ENCODE measurements at regions not wholly inside any gene's neighbourhood (a gene's known extent, or its start where the extent isn't known, plus 50 kb on each side); places are given as distances from the start of the nearest gene placed in this dataset.

DNA sequence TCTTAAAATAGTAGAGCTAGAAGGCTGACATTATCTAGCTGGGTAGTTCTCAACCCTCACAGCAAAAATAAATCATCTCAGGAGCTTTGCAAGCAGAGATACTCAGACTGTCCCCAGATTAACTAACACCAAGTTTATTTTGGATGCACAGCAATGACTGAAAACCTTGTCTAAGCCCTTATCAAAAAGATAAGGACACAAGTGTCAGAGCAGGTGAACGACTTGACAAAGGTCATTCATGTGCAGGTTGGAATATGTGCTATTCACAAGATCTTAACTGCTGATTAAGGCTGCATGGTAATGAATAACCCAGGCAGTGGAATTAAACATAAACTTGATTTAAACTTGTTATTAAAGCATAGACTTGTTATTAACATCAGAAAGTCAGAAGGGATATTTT lies 246.6 kb downstream of the BTG1 start:
- TF ChIP-seq, protein P1, sequence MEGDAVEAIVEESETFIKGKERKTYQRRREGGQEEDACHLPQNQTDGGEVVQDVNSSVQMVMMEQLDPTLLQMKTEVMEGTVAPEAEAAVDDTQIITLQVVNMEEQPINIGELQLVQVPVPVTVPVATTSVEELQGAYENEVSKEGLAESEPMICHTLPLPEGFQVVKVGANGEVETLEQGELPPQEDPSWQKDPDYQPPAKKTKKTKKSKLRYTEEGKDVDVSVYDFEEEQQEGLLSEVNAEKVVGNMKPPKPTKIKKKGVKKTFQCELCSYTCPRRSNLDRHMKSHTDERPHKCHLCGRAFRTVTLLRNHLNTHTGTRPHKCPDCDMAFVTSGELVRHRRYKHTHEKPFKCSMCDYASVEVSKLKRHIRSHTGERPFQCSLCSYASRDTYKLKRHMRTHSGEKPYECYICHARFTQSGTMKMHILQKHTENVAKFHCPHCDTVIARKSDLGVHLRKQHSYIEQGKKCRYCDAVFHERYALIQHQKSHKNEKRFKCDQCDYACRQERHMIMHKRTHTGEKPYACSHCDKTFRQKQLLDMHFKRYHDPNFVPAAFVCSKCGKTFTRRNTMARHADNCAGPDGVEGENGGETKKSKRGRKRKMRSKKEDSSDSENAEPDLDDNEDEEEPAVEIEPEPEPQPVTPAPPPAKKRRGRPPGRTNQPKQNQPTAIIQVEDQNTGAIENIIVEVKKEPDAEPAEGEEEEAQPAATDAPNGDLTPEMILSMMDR (IDR thresholded peaks at IDR 0.05): no peak
- Mint-ChIP-seq H3K27me3 (ENCODE audit: insufficient read depth) (peaks cover 1% of the 10 kb centered on the region; the same call in 1 of the 2 replicates), H3K36me3 (ENCODE audit: low read depth) (peaks cover 12% of the 10 kb centered on the region), H3K4me1 (ENCODE audit: low read depth) (peaks cover 11% of the 10 kb centered on the region), H3K27ac (no peak overlapping the region), H3K9me3 (peaks cover 9% of the 10 kb centered on the region), H3K4me3 (no peak overlapping the region)
- no peak for DNase-seq

GRCh38 chr12:91897025-91897515 lies 248.6 kb downstream of the BTG1 start:
- DNase-seq: no peak
- Mint-ChIP-seq H3K4me1 (ENCODE audit: low read depth) (no peaks in the 10 kb centered on the region; the same call in 1 of the 2 replicates), H3K9me3 (no peaks in the 10 kb centered on the region), H3K36me3 (ENCODE audit: low read depth) (no peaks in the 10 kb centered on the region), H3K27ac (no peak overlapping the region), H3K4me3 (no peak overlapping the region), H3K27me3 (ENCODE audit: insufficient read depth) (peaks cover 1% of the 10 kb centered on the region; the same call in 1 of the 2 replicates)
- TF ChIP-seq, protein P1 (IDR thresholded peaks at IDR 0.05): no peak

DNA sequence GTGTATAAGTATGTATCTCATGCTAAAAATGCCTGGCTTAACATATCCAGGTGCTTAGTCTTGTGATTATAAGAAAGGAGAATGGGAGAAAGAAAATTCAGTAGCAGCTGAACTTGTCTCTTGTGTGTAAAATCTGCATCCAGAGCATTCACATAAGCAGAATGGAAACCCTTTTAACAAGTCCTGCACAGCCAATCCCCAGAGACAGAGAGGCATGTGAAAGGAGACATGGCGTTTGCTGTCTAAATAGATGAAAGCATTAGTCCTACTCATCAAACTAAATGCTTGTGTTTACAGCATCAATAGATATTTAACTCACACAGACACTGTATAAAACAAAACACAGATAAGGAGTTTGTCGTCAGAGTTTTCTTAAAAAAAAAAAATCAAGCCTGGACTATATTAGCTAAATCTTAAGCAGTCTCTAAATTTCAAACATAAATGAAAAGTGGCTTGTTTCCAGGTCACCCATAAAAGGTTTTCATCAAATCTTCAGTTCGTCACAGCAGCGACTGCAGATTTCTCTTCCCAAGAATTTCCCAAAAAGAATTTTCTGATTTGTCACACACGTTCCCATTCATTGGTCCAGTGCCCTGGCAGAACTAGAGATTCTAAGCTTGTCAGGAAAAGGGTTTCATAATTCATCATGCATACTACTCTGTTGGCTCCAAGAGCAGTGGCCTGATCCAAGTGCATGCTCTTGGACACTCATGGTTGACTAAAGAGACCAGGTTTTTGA lies 249.2 kb downstream of the BTG1 start:
- TF ChIP-seq, protein P1 (IDR thresholded peaks at IDR 0.05): no peak
- Mint-ChIP-seq H3K9me3 (no peaks in the 10 kb centered on the region), H3K27ac (no peak overlapping the region), H3K36me3 (ENCODE audit: low read depth) (no peaks in the 10 kb centered on the region), H3K27me3 (ENCODE audit: insufficient read depth) (peaks cover 1% of the 10 kb centered on the region; the same call in 1 of the 2 replicates), H3K4me3 (no peak overlapping the region), H3K4me1 (ENCODE audit: low read depth) (no peaks in the 10 kb centered on the region; the same call in 1 of the 2 replicates)
- DNase-seq: no peak

DNA sequence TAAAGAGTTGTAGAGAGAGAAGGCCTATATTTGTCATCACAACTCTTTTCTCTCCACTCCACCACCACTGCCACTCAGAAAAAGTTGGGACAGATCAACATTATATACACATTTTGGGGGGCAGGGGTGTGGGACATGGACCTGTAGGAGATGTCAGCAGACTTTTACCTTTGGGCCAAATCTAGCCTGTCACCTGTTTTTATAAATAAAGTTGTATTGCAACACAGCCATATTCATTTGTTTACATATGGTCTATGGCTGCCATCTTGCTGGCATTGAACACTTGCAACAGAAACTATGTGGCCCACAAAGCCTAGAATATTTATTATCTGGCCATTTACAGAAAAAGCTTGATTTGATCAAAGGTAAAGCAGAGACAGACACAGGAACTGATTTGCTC lies 250.7 kb downstream of the BTG1 start:
- no peak overlapping the region for H3K27ac Mint-ChIP-seq
- H3K4me3 Mint-ChIP-seq: no peak overlapping the region
- H3K9me3 Mint-ChIP-seq: no peaks in the 10 kb centered on the region
- no peaks in the 10 kb centered on the region for H3K36me3 Mint-ChIP-seq (ENCODE audit: low read depth)
- TF ChIP-seq, protein P1 (IDR thresholded peaks at IDR 0.05): no peak
- peaks cover 3% of the 10 kb centered on the region; the same call in 1 of the 2 replicates for H3K4me1 Mint-ChIP-seq (ENCODE audit: low read depth)
- no peak for DNase-seq
- peaks cover 1% of the 10 kb centered on the region; the same call in 1 of the 2 replicates for H3K27me3 Mint-ChIP-seq (ENCODE audit: insufficient read depth)

GRCh38 chr12:91893476-91893875 lies 252.2 kb downstream of the BTG1 start:
- TF ChIP-seq, protein P1 (IDR thresholded peaks at IDR 0.05): no peak
- no peak overlapping the region for H3K27ac Mint-ChIP-seq
- no peak overlapping the region for H3K4me3 Mint-ChIP-seq
- H3K4me1 Mint-ChIP-seq (ENCODE audit: low read depth): peaks cover 11% of the 10 kb centered on the region; the same call in 1 of the 2 replicates
- H3K36me3 Mint-ChIP-seq (ENCODE audit: low read depth): no peaks in the 10 kb centered on the region
- H3K27me3 Mint-ChIP-seq (ENCODE audit: insufficient read depth): peaks cover 1% of the 10 kb centered on the region; the same call in 1 of the 2 replicates
- no peak for DNase-seq
- H3K9me3 Mint-ChIP-seq: no peaks in the 10 kb centered on the region

Data from HFFc6 (cell line).